HG02973 (cell line): ENCODE measurements at regions not wholly inside any gene's neighbourhood (a gene's known extent, or its start where the extent isn't known, plus 50 kb on each side); places are given as distances from the start of the nearest gene placed in this dataset.
"Not testable (repeated sequence)": the region's sequence is repeated elsewhere in the genome, so short reads cannot be mapped to it uniquely, and the experiment has no call there.

Experiments used
- ATAC-seq: cut with Tn5 transposase; IDR thresholded peaks from one replicate; pipeline ENCODE4 v1.9.1; 2021; ENCODE audit warnings: moderate library complexity; ENCODE audit not compliant: unreplicated experiment

- no peak for ATAC-seq
These were observed 85.2 kb upstream of the COPS8 start for GRCh38 chr2:237000481-237000880.

GRCh38 chr2:237005341-237005740 lies 80.3 kb upstream of the COPS8 start:
- ATAC-seq: not testable (repeated sequence)

GRCh38 chr2:237011206-237011795 lies 74.4 kb upstream of the COPS8 start:
- no peak for ATAC-seq

DNA sequence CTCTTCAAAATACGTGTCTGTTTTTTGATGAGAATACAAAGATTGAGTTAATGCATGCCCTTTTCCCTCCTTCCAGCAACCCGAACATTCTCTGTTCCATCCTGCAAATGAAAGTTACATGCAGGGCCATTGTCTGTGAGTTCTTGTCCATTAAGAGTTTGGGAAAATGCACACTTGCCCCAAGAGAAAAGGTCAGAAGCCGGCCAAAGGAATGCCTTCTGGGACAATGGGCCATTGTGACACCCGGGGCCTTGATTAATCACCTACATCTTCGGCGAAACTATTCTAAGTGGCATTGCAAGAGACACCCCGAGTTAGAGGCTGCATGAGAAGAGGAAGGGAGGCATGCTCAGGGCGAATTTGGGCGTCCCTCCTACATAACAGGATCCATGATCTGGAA lies 73.7 kb upstream of the COPS8 start:
- ATAC-seq: no peak

- no peak for ATAC-seq
These were observed 73.0 kb upstream of the COPS8 start for GRCh38 chr2:237012577-237013267.

- no peak for ATAC-seq
These were observed 69.4 kb upstream of the COPS8 start for GRCh38 chr2:237016121-237016915.

GRCh38 chr2:237020090-237020489 lies 65.6 kb upstream of the COPS8 start:
- ATAC-seq: no peak

- ATAC-seq: no peak
These were observed 63.2 kb upstream of the COPS8 start for GRCh38 chr2:237022533-237022932.

DNA sequence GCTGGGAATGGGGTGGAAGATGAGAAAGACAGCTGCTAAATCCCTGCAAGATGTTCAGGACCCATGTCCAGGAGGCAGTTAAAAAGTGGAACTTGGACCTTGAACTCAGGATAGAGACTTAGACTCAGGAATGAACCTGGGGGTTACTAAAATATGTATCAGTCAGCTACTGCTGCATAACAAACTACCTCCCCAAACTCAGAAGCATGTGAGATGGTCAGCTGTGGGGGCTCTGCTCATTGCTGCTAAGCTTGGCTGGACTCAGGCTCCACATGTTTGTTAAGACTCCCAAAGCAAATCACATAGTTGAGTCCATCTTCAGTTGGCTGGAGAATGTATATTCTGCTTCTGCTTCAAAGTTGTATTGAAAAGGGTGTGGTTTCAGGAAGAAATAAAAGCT lies 61.4 kb upstream of the COPS8 start:
- ATAC-seq: no peak

GRCh38 chr2:237025090-237025865 lies 60.4 kb upstream of the COPS8 start:
- ATAC-seq: no peak

DNA sequence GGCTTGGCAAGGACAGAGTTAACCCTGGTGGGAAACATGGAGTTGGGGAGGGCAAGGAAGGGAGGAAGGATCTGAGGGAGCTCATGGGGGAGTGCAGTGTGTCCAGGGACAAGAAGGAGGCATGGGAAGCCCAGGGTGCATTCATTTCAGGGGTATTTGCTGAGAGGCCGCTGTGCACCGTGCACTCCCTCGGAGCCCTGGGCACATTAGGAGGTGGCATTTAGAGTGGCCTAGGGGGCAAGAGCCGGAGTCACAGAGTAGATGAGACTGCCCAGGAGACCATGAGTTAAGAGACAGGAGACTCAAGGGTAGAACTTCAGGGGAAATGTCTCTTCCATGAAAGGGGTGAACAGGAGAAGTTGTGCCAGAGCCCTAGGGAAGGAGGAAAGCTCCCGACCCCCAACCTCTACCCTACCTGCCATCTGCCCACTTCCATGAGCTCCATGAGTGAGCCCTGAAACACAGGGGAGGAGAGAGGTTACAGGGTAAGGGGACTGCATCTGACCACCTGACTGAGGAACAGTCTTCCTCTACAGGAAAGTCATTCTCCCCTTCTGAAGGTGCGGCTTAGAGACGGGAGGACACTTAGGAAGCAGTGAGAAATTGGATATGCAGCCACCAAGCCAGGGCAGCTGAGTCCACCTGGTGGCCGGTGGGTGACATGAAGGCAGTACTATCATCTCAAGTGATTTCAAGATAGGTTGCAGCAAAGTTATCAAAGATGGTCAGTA lies 58.5 kb upstream of the COPS8 start:
- no peak for ATAC-seq

DNA sequence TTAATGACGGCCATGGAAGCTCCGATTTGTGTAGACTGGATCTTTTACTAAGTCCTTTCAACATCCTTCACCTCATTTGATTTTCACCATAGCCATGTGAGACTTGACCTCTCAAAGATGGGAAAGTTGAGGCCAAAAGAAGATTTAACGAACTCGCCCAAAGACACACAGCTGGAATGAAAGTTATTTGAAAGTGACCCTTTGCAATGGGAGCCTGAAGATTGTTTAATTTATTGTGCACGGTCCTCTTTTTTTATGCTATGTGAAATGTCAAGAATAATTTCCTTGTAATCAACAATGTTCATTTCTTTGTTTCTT lies 58.0 kb upstream of the COPS8 start:
- ATAC-seq: no peak

DNA sequence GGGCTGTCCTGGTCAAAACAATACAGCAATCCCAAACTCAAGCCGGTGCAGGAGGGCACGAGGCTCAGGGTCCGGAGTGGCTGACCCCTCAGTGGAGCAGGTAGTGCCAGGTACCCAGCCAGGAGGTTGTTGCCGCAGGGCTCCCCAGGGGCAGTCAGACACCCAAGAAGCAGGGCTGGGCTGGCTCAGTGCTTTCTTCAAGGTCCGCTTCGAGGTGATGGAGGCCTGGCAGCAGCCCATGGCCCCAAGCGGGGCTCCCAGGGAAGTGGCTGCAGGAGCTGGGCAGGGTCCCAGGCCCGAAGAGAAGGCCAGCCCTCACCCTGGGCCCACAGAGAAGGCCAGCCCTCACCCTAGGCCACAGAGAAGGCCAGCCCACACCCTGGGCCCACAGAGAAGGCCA lies 55.3 kb upstream of the COPS8 start:
- ATAC-seq: no peak

- ATAC-seq: no peak
These were observed 52.1 kb upstream of the COPS8 start for GRCh38 chr2:237033536-237034060.

DNA sequence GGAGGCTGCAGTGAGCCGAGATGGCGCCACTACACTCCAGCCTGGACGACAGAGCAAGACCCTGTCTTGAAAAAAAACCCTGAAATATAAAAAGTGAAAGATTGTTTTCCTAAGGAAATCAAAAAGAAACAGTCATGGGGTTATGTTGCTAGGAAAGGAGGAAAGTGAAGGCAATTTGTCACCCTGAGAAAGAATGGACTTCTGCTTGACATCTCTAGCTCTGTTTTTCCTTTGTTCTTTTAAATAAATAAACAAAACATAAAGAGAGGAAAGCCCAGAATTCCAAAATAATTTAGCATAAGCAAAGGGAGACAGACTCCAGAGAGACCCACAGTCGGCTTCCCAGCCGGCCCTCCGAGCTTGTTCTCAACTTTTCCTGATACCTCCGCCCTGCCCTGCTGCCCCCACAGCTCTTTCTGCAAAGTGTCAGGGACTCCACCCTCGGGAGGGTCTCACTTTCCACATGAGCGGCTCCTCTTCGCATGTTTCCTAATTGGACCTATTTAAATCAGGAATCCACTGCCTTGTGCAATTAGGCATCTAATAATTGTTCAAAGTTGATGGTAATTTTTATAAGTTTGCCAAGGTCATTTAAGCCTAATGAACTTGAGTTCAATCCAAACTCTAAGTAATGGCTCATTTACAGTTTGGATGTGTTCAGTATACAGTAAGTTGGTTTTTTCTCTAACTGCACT lies 49.8 kb upstream of the COPS8 start:
- ATAC-seq: no peak
